GM12878 (cell line): ENCODE measurements at regions not wholly inside any gene's neighbourhood (a gene's known extent, or its start where the extent isn't known, plus 50 kb on each side); places are given as distances from the start of the nearest gene placed in this dataset.

ENCODE experiments used
- ATAC-seq: fragments of 200-7000 bp; cut with Tn5 transposase; 3 replicates; pipeline ENCODE4 v1.9.1; 2020; ENCODE audit warnings: mild to moderate bottlenecking, moderate library complexity
- BruUV-seq: library from RNA; stranded (reverse); fragments of 400-500 nt; replicated peaks from 2 replicates; lab custom pipeline; 2021; lab: Mats Ljungman, UMichigan
- CTCF ChIA-PET: fragments of 300-600 bp; sonication (Branson Sonifier 250); formaldehyde crosslinking; extraction: SDS; loops from one replicate; lab custom pipeline; 2021; ENCODE audit warnings: inconsistent platforms; lab: Yijun Ruan, JAX
- POLR2A ChIA-PET: fragments of 350-600 bp; formaldehyde crosslinking; extraction: SDS; loops from one replicate; lab custom pipeline; 2021; ENCODE audit warnings: inconsistent platforms; lab: Charles Lee
- RAD21 ChIA-PET: fragments of 300-600 bp; sonication (Branson Sonifier 250); formaldehyde crosslinking; loops from one replicate; lab custom pipeline; 2023; ENCODE audit warnings: antibody characterized with exemption; ENCODE audit not compliant: unreplicated experiment; lab: Charles Lee
- SMC1A ChIA-PET: fragments of 300-600 bp; sonication (Branson Sonifier 250); formaldehyde crosslinking; loops from one replicate; lab custom pipeline; 2023; ENCODE audit not compliant: unreplicated experiment, uncharacterized antibody; lab: Charles Lee
- DNase-seq: peaks from one replicate; pipeline ENCODE4 v3.0.0-alpha.2; 2011; ENCODE audit warnings: low read depth, low spot score
- FAIRE-seq: peaks from 3 replicates; lab custom pipeline; 2011; peaks lifted over from hg19 to GRCh38; lab: Jason Lieb, UNC
- H2AFZ ChIP-seq: 2 replicates; pipeline ENCODE4 v1.6.0; 2011; ENCODE audit warnings: low read depth, low read length, control low read depth; ENCODE audit not compliant: control insufficient read depth
- H3K27ac ChIP-seq: 2 replicates; pipeline ENCODE4 v1.5.1; 2011; ENCODE audit warnings: control low read depth; ENCODE audit not compliant: control insufficient read depth, insufficient read depth
- H3K27me3 ChIP-seq, 2 experiments: replicated peaks in 1 of 2; 2 replicates each; pipeline versions ENCODE4 v1.6.0 to v1.6.1; 2011; ENCODE audit warnings: low read length in 1 of 2; ENCODE audit not compliant: control insufficient read depth in 2 of 2, insufficient read depth in 2 of 2
- H3K36me3 ChIP-seq, 2 experiments: 2 replicates each; pipeline ENCODE4 v1.5.1; 2011; ENCODE audit warnings: low read length in 1 of 2; ENCODE audit not compliant: control insufficient read depth in 2 of 2, insufficient read depth in 2 of 2
- H3K4me1 ChIP-seq: 2 replicates; pipeline ENCODE4 v1.6.1; 2011; ENCODE audit warnings: mild to moderate bottlenecking, low read length, moderate library complexity, mixed read lengths; ENCODE audit not compliant: control insufficient read depth, insufficient read depth
- H3K4me2 ChIP-seq: 2 replicates; pipeline ENCODE4 v1.6.0; 2011; ENCODE audit warnings: control low read depth; ENCODE audit not compliant: control insufficient read depth, insufficient read depth
- H3K4me3 ChIP-seq: fragments of 200-600 bp; sonication (generic); 2 replicates; pipeline ENCODE4 v1.5.1; 2016
- H3K79me2 ChIP-seq: 2 replicates; pipeline ENCODE4 v1.6.0; 2011; ENCODE audit warnings: low read length; ENCODE audit not compliant: control insufficient read depth, insufficient read depth
- H3K9ac ChIP-seq: 2 replicates; pipeline ENCODE4 v1.8.0; 2011; ENCODE audit warnings: low read length, control low read depth, mixed read lengths; ENCODE audit not compliant: control insufficient read depth, insufficient read depth
- H3K9me3 ChIP-seq: replicated peaks from 3 replicates; pipeline ENCODE4 v1.5.1; 2011; ENCODE audit warnings: mild to moderate bottlenecking, low read length; ENCODE audit not compliant: control insufficient read depth, insufficient read depth
- H4K20me1 ChIP-seq: 2 replicates; pipeline ENCODE4 v1.6.0; 2011; ENCODE audit not compliant: control insufficient read depth, insufficient read depth
- CBFB ChIP-seq: IDR thresholded peaks from 2 replicates; pipeline ENCODE4 v1.6.1; 2016; ENCODE audit warnings: antibody characterized with exemption, low read depth
- DPF2 ChIP-seq: fragments of 450-650 bp; IDR thresholded peaks from 2 replicates; pipeline ENCODE4 v1.6.1; 2017; ENCODE audit warnings: mild to moderate bottlenecking
- HDAC2 ChIP-seq: fragments of 200-600 bp; sonication (generic); IDR thresholded peaks from 2 replicates; pipeline ENCODE4 v1.6.1; 2017
- KAT2A ChIP-seq: conservative IDR thresholded peaks from 2 replicates; pipeline ENCODE4 v1.6.1; 2011; ENCODE audit warnings: low read depth, low read length; ENCODE audit not compliant: control insufficient read depth
- KLF5 ChIP-seq: fragments of 450-650 bp; IDR thresholded peaks from 2 replicates; pipeline ENCODE4 v1.6.1; 2014; ENCODE audit warnings: mild to moderate bottlenecking; ENCODE audit not compliant: partially characterized antibody
- NR2C2 ChIP-seq: IDR thresholded peaks from 2 replicates; pipeline ENCODE4 v1.6.1; 2011; ENCODE audit warnings: borderline replicate concordance, low read depth; ENCODE audit not compliant: control insufficient read depth, insufficient read length
- NR2F1 ChIP-seq: fragments of 450-650 bp; conservative IDR thresholded peaks from 2 replicates; pipeline ENCODE4 v1.6.1; 2017; ENCODE audit warnings: mild to moderate bottlenecking
- RELA ChIP-seq: fragments of 450-650 bp; IDR thresholded peaks from 2 replicates; pipeline ENCODE4 v1.8.0; 2014; ENCODE audit warnings: borderline replicate concordance; ENCODE audit not compliant: partially characterized antibody
- SMARCA5 ChIP-seq: fragments of 450-650 bp; IDR thresholded peaks from 2 replicates; pipeline ENCODE4 v1.6.1; 2017; ENCODE audit warnings: mild to moderate bottlenecking
- TCF3 ChIP-seq: IDR thresholded peaks from 2 replicates; pipeline ENCODE4 v1.6.1; 2012; ENCODE audit warnings: low read depth, mild to moderate bottlenecking, low read length, borderline replicate concordance; ENCODE audit not compliant: insufficient read depth
- WGBS: methylation state at CpG from one replicate; pipeline ENCODE4 v1.1.6; 2016; ENCODE audit warnings: low lambda C conversion rate; ENCODE audit not compliant: insufficient replicate concordance, insufficient coverage; ENCODE audit errors: missing lambda C conversion rate; 5-methylcytosine and 5-hydroxymethylcytosine counted together
- in situ Hi-C: fragments of 300-500 bp; cut with MboI; formaldehyde crosslinking; loops from 9 replicates; pipeline ENCODE4 v1.14.3; 2018; ENCODE audit warnings: mixed read lengths
- intact Hi-C: fragments of 100-400 bp; cut with micrococcal nuclease; formaldehyde crosslinking; loops from one replicate; pipeline ENCODE4 v1.14.2; 2022; ENCODE audit not compliant: unreplicated experiment
- TF ChIP-seq, protein P1 (sequence below): fragments of 450-650 bp; IDR thresholded peaks from 2 replicates; pipeline ENCODE4 v1.6.1; 2017; ENCODE audit warnings: antibody characterized with exemption, mild to moderate bottlenecking, moderate library complexity
- TF ChIP-seq, protein P2 (sequence below): IDR thresholded peaks from 2 replicates; pipeline ENCODE4 v1.6.1; 2011; ENCODE audit warnings: borderline replicate concordance, low read depth, mild to moderate bottlenecking, moderate library complexity, low read length; ENCODE audit not compliant: insufficient read depth, poor library complexity, severe bottlenecking
- TF ChIP-seq, protein P3 (sequence below): fragments of 450-650 bp; IDR thresholded peaks from 2 replicates; pipeline ENCODE4 v1.6.1; 2016; ENCODE audit warnings: mild to moderate bottlenecking
- TF ChIP-seq, protein P4 (sequence below): IDR thresholded peaks from 2 replicates; pipeline ENCODE4 v1.6.1; 2011; ENCODE audit warnings: low read depth, mild to moderate bottlenecking, low read length, moderate library complexity, borderline replicate concordance; ENCODE audit errors: extremely low read depth

DNA sequence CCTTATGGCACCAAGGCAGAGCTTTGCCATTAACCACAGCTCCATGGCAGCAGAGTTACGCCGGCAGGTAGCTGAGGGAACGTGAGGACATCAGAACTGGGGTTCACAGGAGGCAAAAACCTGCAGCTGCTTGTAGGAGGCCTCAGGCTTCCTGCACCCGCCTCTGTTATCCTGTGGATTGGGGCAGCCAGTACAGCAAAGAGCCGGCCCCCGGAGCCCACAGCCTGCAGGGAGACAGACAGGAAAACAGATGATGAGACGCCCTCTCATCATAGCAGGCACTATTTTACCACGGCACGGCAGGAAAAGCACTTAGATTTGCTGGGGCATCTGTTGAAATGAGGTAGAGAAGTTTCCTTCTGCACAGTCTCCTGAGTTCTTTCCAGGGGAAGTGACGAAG, 870.3 kb downstream of the TBC1D22A start:
- H3K36me3 ChIP-seq = no peaks in the 10 kb centered on the region
- in situ Hi-C loops = no loop called here
- H3K27ac ChIP-seq = no peak overlapping the region
- no peak for FAIRE-seq
- no TSS peak for BruUV-seq
- no peak overlapping the region for H2AFZ ChIP-seq
- H3K4me1 ChIP-seq = no peaks in the 10 kb centered on the region
- H3K9ac ChIP-seq = no peak overlapping the region
- no peaks in the 10 kb centered on the region; the same call in 2 of the 3 replicates for H3K9me3 ChIP-seq
- no peak for ATAC-seq
- ChIA-PET POLR2A (no interaction called here), CTCF (no interaction called here), SMC1A (interaction anchor here (0.7 kb wide), 1 partner anchor 205 kb away, joined by 3 read pairs; no protein-coding TSS in a partner anchor), RAD21 (no interaction called here)
- no peak overlapping the region for H3K4me3 ChIP-seq
- DNase-seq = no peak
- TF ChIP-seq, protein P1, sequence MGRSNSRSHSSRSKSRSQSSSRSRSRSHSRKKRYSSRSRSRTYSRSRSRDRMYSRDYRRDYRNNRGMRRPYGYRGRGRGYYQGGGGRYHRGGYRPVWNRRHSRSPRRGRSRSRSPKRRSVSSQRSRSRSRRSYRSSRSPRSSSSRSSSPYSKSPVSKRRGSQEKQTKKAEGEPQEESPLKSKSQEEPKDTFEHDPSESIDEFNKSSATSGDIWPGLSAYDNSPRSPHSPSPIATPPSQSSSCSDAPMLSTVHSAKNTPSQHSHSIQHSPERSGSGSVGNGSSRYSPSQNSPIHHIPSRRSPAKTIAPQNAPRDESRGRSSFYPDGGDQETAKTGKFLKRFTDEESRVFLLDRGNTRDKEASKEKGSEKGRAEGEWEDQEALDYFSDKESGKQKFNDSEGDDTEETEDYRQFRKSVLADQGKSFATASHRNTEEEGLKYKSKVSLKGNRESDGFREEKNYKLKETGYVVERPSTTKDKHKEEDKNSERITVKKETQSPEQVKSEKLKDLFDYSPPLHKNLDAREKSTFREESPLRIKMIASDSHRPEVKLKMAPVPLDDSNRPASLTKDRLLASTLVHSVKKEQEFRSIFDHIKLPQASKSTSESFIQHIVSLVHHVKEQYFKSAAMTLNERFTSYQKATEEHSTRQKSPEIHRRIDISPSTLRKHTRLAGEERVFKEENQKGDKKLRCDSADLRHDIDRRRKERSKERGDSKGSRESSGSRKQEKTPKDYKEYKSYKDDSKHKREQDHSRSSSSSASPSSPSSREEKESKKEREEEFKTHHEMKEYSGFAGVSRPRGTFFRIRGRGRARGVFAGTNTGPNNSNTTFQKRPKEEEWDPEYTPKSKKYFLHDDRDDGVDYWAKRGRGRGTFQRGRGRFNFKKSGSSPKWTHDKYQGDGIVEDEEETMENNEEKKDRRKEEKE = no peak
- TF ChIP-seq RELA (no peak), TCF3 (no peak), NR2F1 (no peak), NR2C2 (no peak), CBFB (no peak), DPF2 (no peak), KAT2A (no peak), SMARCA5 (no peak), HDAC2 (no peak), KLF5 (no peak)
- TF ChIP-seq, protein P2, sequence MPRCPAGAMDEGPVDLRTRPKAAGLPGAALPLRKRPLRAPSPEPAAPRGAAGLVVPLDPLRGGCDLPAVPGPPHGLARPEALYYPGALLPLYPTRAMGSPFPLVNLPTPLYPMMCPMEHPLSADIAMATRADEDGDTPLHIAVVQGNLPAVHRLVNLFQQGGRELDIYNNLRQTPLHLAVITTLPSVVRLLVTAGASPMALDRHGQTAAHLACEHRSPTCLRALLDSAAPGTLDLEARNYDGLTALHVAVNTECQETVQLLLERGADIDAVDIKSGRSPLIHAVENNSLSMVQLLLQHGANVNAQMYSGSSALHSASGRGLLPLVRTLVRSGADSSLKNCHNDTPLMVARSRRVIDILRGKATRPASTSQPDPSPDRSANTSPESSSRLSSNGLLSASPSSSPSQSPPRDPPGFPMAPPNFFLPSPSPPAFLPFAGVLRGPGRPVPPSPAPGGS = no peak
- TF ChIP-seq, protein P3, sequence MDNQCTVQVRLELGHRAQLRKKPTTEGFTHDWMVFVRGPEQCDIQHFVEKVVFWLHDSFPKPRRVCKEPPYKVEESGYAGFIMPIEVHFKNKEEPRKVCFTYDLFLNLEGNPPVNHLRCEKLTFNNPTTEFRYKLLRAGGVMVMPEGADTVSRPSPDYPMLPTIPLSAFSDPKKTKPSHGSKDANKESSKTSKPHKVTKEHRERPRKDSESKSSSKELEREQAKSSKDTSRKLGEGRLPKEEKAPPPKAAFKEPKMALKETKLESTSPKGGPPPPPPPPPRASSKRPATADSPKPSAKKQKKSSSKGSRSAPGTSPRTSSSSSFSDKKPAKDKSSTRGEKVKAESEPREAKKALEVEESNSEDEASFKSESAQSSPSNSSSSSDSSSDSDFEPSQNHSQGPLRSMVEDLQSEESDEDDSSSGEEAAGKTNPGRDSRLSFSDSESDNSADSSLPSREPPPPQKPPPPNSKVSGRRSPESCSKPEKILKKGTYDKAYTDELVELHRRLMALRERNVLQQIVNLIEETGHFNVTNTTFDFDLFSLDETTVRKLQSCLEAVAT = no peak
- TF ChIP-seq, protein P4, sequence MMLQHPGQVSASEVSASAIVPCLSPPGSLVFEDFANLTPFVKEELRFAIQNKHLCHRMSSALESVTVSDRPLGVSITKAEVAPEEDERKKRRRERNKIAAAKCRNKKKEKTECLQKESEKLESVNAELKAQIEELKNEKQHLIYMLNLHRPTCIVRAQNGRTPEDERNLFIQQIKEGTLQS = no peak
- no peaks in the 10 kb centered on the region for H3K79me2 ChIP-seq
- WGBS = 16% methylated on average over 10 of the region's 10 CpGs
- no peak overlapping the region for H3K4me2 ChIP-seq
- no peaks in the 10 kb centered on the region for H4K20me1 ChIP-seq
- intact Hi-C loops = no loop called here
- no peaks in the 10 kb centered on the region for H3K27me3 ChIP-seq
